ENCODE measurements at regions not wholly inside any gene's neighbourhood (a gene's known extent, or its start where the extent isn't known, plus 50 kb on each side); places are given as distances from the start of the nearest gene placed in this dataset.

DNA sequence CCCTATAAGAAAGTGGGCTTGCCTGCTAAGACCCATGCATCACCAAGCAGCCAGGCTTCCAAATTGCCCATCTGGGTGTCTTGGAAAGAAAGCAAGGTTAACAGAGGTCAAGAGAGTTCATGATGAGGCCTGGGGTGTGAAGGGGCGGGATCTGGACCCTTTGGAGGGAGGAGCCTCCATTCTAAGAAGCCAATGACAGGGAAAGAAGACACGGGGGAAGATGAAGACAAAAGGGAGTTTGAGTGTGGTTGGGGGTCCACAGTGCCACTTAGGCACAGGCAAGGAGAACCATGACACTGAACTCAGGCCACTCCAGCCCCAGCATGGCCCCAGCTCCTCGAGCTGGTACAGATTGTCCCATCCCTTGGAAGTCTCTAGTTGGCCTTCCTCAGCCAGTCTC lies 350.2 kb upstream of the TSHZ3 start (continued):
- no peak for TF ChIP-seq HBP1 (CRISPR knock-in tag; IDR thresholded peaks at IDR 0.05; ENCODE audit: low read depth)
- TF ChIP-seq ZFP36L1 (CRISPR knock-in tag; IDR thresholded peaks at IDR 0.05) = no peak
- TF ChIP-seq HMGA1 (CRISPR knock-in tag; conservative IDR thresholded peaks at IDR 0.05) = no peak
- no peak for TF ChIP-seq CHCHD3 (CRISPR knock-in tag; IDR thresholded peaks at IDR 0.05)

- H3K79me2 ChIP-seq (ENCODE audit: insufficient read depth, low read length) = no peaks in the 10 kb centered on the region
- DNase-seq (ENCODE audit: low spot score) = no peak
- 0% methylated on average over 1 of the region's 3 CpGs for WGBS (ENCODE audit: low lambda C conversion rate)
These were observed 351.9 kb upstream of the TSHZ3 start for GRCh38 chr19:31701146-31701545.

More at GRCh38 chr19:31701146-31701545, 351.9 kb upstream of the TSHZ3 start:
- intact Hi-C loops (cut with micrococcal nuclease; ENCODE audit: unreplicated experiment) (no loop called here), in situ Hi-C loops (cut with HindIII; ENCODE audit: extremely low pct_ligation_motif_present, low pct_unique_long_range_greater_than_20kb) (no loop called here)
- TF ChIP-seq WIZ (CRISPR knock-in tag; IDR thresholded peaks at IDR 0.05) = no peak
- no peak for TF ChIP-seq NR1H2 (CRISPR knock-in tag; IDR thresholded peaks at IDR 0.05; ENCODE audit: borderline replicate concordance, low read depth)
- TF ChIP-seq SP4 (CRISPR knock-in tag; IDR thresholded peaks at IDR 0.05) = no peak
- TF ChIP-seq MXD1 (CRISPR knock-in tag; IDR thresholded peaks at IDR 0.05) = no peak
- no peak for TF ChIP-seq TCF12 (IDR thresholded peaks at IDR 0.05)
- TF ChIP-seq TCF12 (CRISPR knock-in tag; IDR thresholded peaks at IDR 0.05) = no peak
- TF ChIP-seq, protein P1, sequence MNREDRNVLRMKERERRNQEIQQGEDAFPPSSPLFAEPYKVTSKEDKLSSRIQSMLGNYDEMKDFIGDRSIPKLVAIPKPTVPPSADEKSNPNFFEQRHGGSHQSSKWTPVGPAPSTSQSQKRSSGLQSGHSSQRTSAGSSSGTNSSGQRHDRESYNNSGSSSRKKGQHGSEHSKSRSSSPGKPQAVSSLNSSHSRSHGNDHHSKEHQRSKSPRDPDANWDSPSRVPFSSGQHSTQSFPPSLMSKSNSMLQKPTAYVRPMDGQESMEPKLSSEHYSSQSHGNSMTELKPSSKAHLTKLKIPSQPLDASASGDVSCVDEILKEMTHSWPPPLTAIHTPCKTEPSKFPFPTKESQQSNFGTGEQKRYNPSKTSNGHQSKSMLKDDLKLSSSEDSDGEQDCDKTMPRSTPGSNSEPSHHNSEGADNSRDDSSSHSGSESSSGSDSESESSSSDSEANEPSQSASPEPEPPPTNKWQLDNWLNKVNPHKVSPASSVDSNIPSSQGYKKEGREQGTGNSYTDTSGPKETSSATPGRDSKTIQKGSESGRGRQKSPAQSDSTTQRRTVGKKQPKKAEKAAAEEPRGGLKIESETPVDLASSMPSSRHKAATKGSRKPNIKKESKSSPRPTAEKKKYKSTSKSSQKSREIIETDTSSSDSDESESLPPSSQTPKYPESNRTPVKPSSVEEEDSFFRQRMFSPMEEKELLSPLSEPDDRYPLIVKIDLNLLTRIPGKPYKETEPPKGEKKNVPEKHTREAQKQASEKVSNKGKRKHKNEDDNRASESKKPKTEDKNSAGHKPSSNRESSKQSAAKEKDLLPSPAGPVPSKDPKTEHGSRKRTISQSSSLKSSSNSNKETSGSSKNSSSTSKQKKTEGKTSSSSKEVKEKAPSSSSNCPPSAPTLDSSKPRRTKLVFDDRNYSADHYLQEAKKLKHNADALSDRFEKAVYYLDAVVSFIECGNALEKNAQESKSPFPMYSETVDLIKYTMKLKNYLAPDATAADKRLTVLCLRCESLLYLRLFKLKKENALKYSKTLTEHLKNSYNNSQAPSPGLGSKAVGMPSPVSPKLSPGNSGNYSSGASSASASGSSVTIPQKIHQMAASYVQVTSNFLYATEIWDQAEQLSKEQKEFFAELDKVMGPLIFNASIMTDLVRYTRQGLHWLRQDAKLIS (CRISPR knock-in tag; IDR thresholded peaks at IDR 0.05) = no peak
- TF ChIP-seq KDM4B (CRISPR knock-in tag; IDR thresholded peaks at IDR 0.05) = no peak
- no peak for TF ChIP-seq PAX8 (CRISPR knock-in tag; IDR thresholded peaks at IDR 0.05; ENCODE audit: borderline replicate concordance)
- TF ChIP-seq ZNF768 (CRISPR knock-in tag; IDR thresholded peaks at IDR 0.05) = no peak
- TF ChIP-seq MAZ (IDR thresholded peaks at IDR 0.05; ENCODE audit: borderline replicate concordance, low read depth, low read length) = no peak
- no peak for TF ChIP-seq MAZ (CRISPR knock-in tag; IDR thresholded peaks at IDR 0.05; ENCODE audit: low read depth)
- no peak for TF ChIP-seq ZNF382 (CRISPR knock-in tag; IDR thresholded peaks at IDR 0.05; ENCODE audit: borderline replicate concordance)
- POLR2A ChIA-PET = no interaction called here
- no peaks in the 10 kb centered on the region for H3K36me3 ChIP-seq (replicated peaks in 1 of 2; ENCODE audit: control insufficient read depth in 1 of 2, insufficient read depth in 2 of 2, low read length in 2 of 2)
- H3K27me3 ChIP-seq (ENCODE audit: control insufficient read depth in 1 of 2, insufficient read depth in 2 of 2, low read length in 2 of 2) = no peaks in the 10 kb centered on the region
- no peak for ATAC-seq
- H3K9me3 ChIP-seq (ENCODE audit: low read length) = peaks cover 94% of the 10 kb centered on the region
- H3K4me1 ChIP-seq (ENCODE audit: insufficient read depth, low read length) = no peaks in the 10 kb centered on the region
- no peak overlapping the region for H3K4me2 ChIP-seq (ENCODE audit: low read depth, low read length)
- H3K9ac ChIP-seq (ENCODE audit: insufficient read depth, low read depth, low read length) = no peak overlapping the region
- H3K4me3 ChIP-seq (replicated peaks in 1 of 3; ENCODE audit: insufficient read depth in 1 of 3, low read depth in 2 of 3, low read length in 3 of 3) = no peak overlapping the region
- no peak overlapping the region for H2AFZ ChIP-seq (ENCODE audit: low read length)
- BruUV-seq (replicated peaks) = no TSS peak
- CTCF ChIA-PET (ENCODE audit: low intra/inter-chr PET ratio, low total read pairs) = no interaction called here
- H4K20me1 ChIP-seq (ENCODE audit: insufficient read depth, low read length) = no peaks in the 10 kb centered on the region
- H3K27ac ChIP-seq (ENCODE audit: extremely low read length, insufficient read depth, low read length) = no peak overlapping the region
- no peak for FAIRE-seq

All from HepG2 (cell line).